Stimulated activated CD4-positive, alpha-beta T cell treated with anti-CD3 and anti-CD28 coated beads, Interleukin-4, amount 100 ng/mL, for 48 hours (primary cell): ENCODE measurements at regions not wholly inside any gene's neighbourhood (a gene's known extent, or its start where the extent isn't known, plus 50 kb on each side); places are given as distances from the start of the nearest gene placed in this dataset.

ENCODE experiments used
- DNase-seq, 2 donors: peaks; one replicate each; pipeline ENCODE4 v3.0.0-alpha.2; 2020; ENCODE audit warnings: low read depth in 2 of 2

DNA sequence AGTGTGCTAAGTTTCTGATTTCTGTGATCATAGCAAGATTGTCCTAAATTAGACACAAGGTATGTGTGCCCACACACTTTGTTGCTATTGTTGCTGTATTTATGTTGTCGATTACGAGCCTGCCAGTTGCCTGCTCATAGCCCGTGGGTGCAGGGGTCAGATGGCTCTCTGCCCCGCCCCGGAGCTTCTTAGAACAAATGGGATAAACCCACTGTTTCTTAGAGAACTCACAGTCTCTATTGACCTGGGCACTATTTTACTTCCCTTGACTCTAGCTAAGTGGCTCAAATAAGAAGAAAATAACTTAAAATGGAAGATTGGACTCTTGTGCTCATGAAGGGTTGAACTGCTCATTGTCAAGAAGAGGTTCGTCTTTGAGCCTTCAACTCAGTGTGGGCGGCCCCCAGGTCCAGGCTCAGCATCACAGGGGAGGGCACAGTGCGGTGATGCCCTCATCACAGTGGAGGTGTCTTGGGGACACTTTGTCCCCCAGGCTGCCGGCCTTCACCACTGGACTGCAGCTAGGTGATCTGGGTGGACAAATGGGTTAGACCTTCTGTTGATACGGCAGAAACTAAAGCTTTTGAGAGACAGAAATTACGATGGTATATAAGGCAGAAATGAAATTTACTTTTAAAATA is 155.5 kb downstream of the TENT4A start:
- no peak for DNase-seq

- DNase-seq, result no peak
Observed at GRCh38 chr5:6869677-6870076, 156.4 kb downstream of the TENT4A start.

GRCh38 chr5:6872441-6873160 is 159.4 kb downstream of the TENT4A start:
- no peak for DNase-seq

DNA sequence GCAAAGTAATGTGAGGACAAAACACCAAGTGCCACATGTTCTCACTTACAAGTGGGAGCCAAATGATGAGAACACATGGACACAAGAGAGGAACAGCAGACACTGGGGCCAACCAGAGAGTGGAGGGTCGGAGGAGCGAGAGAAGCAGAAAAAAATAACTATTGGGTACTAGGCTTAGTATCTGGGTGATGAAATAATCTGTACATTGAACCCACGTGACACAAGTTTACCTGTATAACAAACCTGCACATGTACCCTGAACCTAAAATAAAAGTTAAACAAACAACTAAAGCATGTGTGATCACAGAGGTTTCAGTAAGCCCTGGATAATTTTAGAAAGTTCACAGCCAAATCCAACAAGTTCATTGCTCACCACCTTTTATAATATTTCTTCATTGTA is 160.1 kb downstream of the TENT4A start:
- DNase-seq, result no peak

DNA sequence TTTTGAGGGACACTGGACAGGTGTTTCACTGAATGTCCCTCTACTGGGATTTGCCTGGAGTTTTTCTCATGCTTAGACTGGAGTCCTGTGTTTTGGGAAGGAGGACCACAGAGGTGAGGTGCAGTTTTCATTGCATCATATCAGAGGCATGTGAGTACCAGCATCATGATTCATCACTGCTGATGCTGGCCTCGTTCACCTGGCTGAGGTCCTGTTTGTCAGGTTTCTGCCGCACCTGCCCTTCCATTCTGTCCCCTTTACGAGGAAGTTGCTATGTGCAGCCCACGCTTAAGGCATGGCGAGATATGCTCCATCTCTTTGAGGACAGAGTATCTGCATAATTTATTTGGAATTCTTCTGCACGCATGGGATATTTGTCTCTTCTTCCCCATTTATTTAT is 162.1 kb downstream of the TENT4A start:
- DNase-seq, result no peak

GRCh38 chr5:6877986-6878828 is 165.0 kb downstream of the TENT4A start:
- DNase-seq, result no peak

- no peak for DNase-seq
Observed at GRCh38 chr5:6885581-6885980, 172.3 kb downstream of the TENT4A start.

DNA sequence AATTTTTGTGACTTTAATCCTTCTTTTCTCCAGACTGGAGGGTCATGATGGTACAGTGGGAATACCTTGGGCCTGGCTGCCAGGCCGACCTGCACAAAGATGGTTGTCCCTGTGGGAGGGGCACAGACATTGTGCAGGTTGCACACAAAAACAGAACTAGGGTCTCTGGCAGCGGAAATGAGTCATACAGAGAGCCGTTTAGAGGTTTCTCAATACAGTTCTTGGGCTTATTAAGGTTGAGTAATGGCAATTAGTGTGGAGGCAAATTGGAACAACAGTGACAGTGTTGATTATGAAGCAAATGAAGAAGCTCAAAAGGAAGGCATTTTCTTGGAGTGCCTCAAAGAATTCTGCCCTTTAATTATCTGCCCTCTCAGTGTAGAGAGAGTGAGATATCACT is 173.6 kb downstream of the TENT4A start:
- no peak for DNase-seq

- no peak for DNase-seq
Observed at GRCh38 chr5:6889030-6889429, 175.8 kb downstream of the TENT4A start.

- no peak for DNase-seq
Observed at GRCh38 chr5:6899221-6899620, 186.0 kb downstream of the TENT4A start.

DNA sequence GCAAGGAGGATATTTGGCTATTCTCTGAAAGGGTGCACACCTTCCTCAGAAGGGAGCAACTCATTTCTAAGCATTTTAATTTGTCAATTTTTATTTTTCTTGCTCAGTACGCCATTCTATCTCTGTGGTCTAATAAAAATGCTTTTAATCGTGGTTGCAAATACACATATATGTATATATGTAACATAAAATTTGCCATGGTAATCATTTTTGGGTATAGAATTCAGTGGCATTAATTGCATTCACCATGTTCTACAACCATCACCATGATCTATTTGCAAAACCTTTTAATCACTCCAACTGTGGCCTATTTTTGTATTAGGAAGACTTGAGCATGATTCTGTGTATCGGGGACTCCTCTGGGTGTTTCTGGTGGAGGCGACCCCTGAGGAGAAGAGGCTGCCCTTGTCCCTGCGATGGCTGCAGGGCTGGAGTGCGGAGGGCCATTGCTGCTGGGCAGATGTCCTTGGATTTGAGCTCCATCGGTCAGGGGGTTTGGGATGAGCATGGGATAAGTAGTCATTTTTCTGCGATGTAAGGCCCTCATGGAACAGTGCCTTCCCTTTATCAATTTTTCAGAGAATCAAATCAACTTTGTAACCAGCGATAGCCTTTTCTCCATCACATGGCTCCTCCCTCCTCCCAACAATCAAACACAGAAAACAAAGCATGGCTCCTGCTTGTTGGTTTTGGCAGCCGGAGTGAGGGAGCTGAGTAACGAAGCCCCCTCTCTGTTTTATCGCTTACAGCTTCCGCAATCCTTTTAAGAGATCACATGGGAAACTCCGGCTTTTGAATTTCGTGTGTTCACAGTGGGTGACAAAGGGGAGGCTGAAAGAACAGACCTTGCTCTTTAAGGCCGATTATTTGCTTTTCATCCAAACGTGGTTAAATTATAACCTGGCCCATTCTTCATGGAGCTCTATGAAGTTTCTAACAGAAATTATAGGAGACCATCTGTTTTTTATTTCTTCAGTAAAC is 187.3 kb downstream of the TENT4A start:
- no peak for DNase-seq

GRCh38 chr5:6902094-6902493 is 188.9 kb downstream of the TENT4A start:
- DNase-seq, result no peak

GRCh38 chr5:6902597-6902996 is 189.4 kb downstream of the TENT4A start:
- no peak for DNase-seq

DNA sequence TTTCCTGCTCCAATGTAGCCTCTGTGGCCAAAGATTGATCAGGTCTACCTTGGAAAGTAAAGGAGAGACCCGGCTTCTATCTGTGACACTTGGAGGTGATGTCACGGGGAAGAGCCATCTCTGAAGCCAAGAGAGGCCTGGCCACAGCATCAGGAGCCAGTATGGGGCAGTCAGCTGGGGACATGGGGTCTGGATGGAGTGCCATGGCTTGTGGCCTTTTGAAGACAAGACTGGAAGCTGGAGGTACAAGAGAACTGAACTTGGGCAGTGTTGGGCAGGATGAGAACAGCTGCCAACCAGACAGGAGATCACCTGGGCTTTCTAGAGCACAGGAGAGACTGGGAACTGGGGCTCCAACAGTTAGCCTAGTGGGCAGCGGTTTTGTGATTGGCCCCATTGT is 190.7 kb downstream of the TENT4A start:
- no peak for DNase-seq

DNA sequence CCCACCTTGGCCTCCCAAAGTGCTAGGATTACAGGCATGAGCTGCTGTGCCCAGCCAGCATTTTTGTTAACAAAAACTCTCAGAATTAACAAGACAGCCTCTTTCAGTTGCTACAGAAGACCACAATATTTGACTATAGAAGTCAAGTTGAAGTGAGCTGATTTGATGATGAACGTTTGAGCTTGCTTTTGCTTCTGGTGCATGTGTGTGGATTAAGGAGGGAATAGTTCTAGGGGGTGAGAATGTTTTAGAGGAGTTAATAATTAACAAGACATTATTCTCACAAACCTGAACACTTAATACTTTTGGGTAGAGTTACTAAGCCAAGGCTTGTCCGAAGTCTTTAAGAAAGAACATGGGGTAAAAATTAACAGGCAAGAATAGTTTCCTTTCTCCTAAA is 191.6 kb downstream of the TENT4A start:
- no peak for DNase-seq

DNA sequence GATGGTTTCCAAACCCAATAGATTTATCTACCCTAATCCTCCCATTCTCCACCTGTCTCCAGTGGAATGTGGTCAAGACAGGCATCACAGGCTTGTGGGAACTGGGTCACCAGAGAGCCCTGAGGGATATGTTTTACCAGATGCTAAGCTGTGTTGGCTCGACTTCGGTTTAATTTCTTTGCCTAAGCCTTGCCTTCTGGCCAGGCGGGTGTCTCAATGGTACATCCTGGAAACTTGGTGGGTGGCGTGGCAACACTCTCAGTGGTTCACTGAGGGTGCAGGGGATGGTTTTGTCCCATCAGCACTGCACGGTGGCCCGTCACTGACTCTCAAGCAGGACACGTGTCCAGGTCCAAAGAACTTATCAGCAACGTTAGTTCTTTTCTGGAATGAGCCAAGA is 192.2 kb downstream of the TENT4A start:
- no peak for DNase-seq

- no peak for DNase-seq
Observed at GRCh38 chr5:6905883-6906282, 192.7 kb downstream of the TENT4A start.

GRCh38 chr5:6907320-6907918 is 194.2 kb downstream of the TENT4A start:
- DNase-seq, result no peak

GRCh38 chr5:6909901-6910300 is 196.7 kb downstream of the TENT4A start:
- no peak for DNase-seq

DNA sequence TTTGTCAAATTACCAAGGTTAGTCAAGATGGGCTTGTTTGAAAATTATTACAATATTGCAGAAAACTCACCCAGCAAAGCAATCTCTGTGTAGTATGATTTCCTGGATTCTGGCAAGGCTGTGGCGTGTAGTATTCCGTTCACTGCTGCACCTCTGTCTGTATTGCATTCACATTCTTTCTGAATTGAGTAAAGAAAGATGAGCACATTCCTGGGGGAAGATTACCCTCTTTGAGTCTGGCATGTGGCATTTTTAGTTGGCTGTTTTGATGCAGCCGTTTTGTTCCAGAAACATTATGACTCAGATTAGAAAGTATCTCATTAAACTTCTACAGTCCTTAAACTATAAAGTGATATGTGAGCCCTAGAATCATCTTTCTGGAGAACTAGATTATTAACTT is 197.7 kb downstream of the TENT4A start:
- no peak for DNase-seq

GRCh38 chr5:6914347-6914746 is 201.1 kb downstream of the TENT4A start:
- no peak for DNase-seq
